RWPE1 (cell line): ENCODE measurements at regions not wholly inside any gene's neighbourhood (a gene's known extent, or its start where the extent isn't known, plus 50 kb on each side); places are given as distances from the start of the nearest gene placed in this dataset.

Experiments used
- CTCF ChIA-PET: fragments of 350-600 bp; sonication (Branson Sonifier 250); formaldehyde crosslinking; extraction: SDS; loops from one replicate; lab custom pipeline; 2021; lab: Yijun Ruan, JAX
- POLR2A ChIA-PET: fragments of 400-600 bp; formaldehyde crosslinking; extraction: SDS; loops from one replicate; lab custom pipeline; 2020; ENCODE audit warnings: antibody characterized with exemption; ENCODE audit not compliant: low non-redundant PET; lab: Yijun Ruan, JAX
- DNase-seq: peaks from one replicate; pipeline ENCODE4 v3.0.0; 2012; ENCODE audit warnings: low spot score
- H3K27ac ChIP-seq: fragments of 450-650 bp; 2 replicates; pipeline ENCODE4 v1.5.1; 2017
- CTCF ChIP-seq: fragments of 450-650 bp; conservative IDR thresholded peaks from 2 replicates; pipeline ENCODE4 v1.5.1; 2017; ENCODE audit warnings: low read depth, mild to moderate bottlenecking

GRCh38 chr4:14095831-14096230 is 468.3 kb upstream of the BOD1L1 start:
- no peak for TF ChIP-seq CTCF
- CTCF ChIA-PET: no interaction called here
- H3K27ac ChIP-seq: no peak overlapping the region
- POLR2A ChIA-PET: no interaction called here
- no peak for DNase-seq

GRCh38 chr4:14096396-14096965 is 469.0 kb upstream of the BOD1L1 start:
- ChIA-PET POLR2A (no interaction called here), CTCF (no interaction called here)

GRCh38 chr4:14100349-14100748 is 472.8 kb upstream of the BOD1L1 start:
- CTCF ChIA-PET: interaction anchor here (0.8 kb wide), 1 partner anchor 63 kb away, joined by 3 read pairs; no protein-coding TSS in a partner anchor
- no peak overlapping the region for H3K27ac ChIP-seq
- POLR2A ChIA-PET: no interaction called here
- no peak for TF ChIP-seq CTCF
- DNase-seq: no peak

More at GRCh38 chr4:14096396-14096965, 469.0 kb upstream of the BOD1L1 start:
- no peak overlapping the region for H3K27ac ChIP-seq
- TF ChIP-seq CTCF: no peak
- DNase-seq: no peak

GRCh38 chr4:14110407-14110806 is 482.9 kb upstream of the BOD1L1 start:
- H3K27ac ChIP-seq: no peak overlapping the region
- ChIA-PET POLR2A (no interaction called here), CTCF (no interaction called here)
- no peak for DNase-seq
- no peak for TF ChIP-seq CTCF

- ChIA-PET POLR2A (no interaction called here), CTCF (interaction anchor here (0.6 kb wide), 1 partner anchor 1179 kb away, joined by 3 read pairs; no protein-coding TSS in a partner anchor)
- no peak for DNase-seq
- H3K27ac ChIP-seq: no peak overlapping the region
- no peak for TF ChIP-seq CTCF
These were observed 484.2 kb upstream of the BOD1L1 start for GRCh38 chr4:14111730-14112181.

GRCh38 chr4:14115106-14115505 is 487.6 kb upstream of the BOD1L1 start:
- no peak for TF ChIP-seq CTCF
- CTCF ChIA-PET: interaction anchor here (0.7 kb wide), 1 partner anchor 448 kb away, joined by 3 read pairs; no protein-coding TSS in a partner anchor
- no peak overlapping the region for H3K27ac ChIP-seq
- POLR2A ChIA-PET: no interaction called here
- no peak for DNase-seq
